Inflammatory macrophage treated with lipopolysaccharide for 1 hour (primary cell): ENCODE measurements at regions not wholly inside any gene's neighbourhood (a gene's known extent, or its start where the extent isn't known, plus 50 kb on each side); places are given as distances from the start of the nearest gene placed in this dataset.
"Not testable (repeated sequence)": the region's sequence is repeated elsewhere in the genome, so short reads cannot be mapped to it uniquely, and the experiment has no call there.

Experiments
- DNase-seq, 2 donors: peaks; one replicate each; pipeline ENCODE4 v3.0.0-alpha.2; 2020 to 2022

GRCh38 chr11:69887841-69888427, 68.7 kb upstream of the FGF3 start:
- DNase-seq = no peak

- DNase-seq = peak; percentile 30 to 81
Observed at GRCh38 chr11:69888483-69889181, 69.4 kb upstream of the FGF3 start.

GRCh38 chr11:69889400-69890318, 70.4 kb upstream of the FGF3 start:
- DNase-seq = no peak

- DNase-seq = no peak
Observed at GRCh38 chr11:69890476-69890875, 71.3 kb upstream of the FGF3 start.

GRCh38 chr11:69891421-69892236, 72.4 kb upstream of the FGF3 start:
- DNase-seq = no peak

- no peak for DNase-seq
Observed at GRCh38 chr11:69892237-69892985, 73.2 kb upstream of the FGF3 start.

GRCh38 chr11:69892986-69893555, 73.9 kb upstream of the FGF3 start:
- DNase-seq = no peak

GRCh38 chr11:69893631-69894030, 74.4 kb upstream of the FGF3 start:
- DNase-seq = no peak

GRCh38 chr11:69894181-69894611, 75.0 kb upstream of the FGF3 start:
- no peak for DNase-seq

GRCh38 chr11:69894648-69895047, 75.4 kb upstream of the FGF3 start:
- no peak for DNase-seq

GRCh38 chr11:69896250-69896649, 77.0 kb upstream of the FGF3 start:
- no peak for DNase-seq

- no peak for DNase-seq
Observed at GRCh38 chr11:69898123-69898522, 78.9 kb upstream of the FGF3 start.

GRCh38 chr11:69899957-69900821, 81.0 kb upstream of the FGF3 start:
- DNase-seq = no peak

GRCh38 chr11:69900822-69901302, 81.6 kb upstream of the FGF3 start:
- DNase-seq = not testable (repeated sequence)

GRCh38 chr11:69902337-69902736, 83.1 kb upstream of the FGF3 start:
- DNase-seq = no peak

- DNase-seq = no peak
Observed at GRCh38 chr11:69903211-69903610, 84.0 kb upstream of the FGF3 start.

- DNase-seq = no peak
Observed at GRCh38 chr11:69904161-69904973, 85.2 kb upstream of the FGF3 start.

- no peak for DNase-seq
Observed at GRCh38 chr11:69904974-69905535, 85.8 kb upstream of the FGF3 start.
